DND-41 (cell line): ENCODE measurements at regions not wholly inside any gene's neighbourhood (a gene's known extent, or its start where the extent isn't known, plus 50 kb on each side); places are given as distances from the start of the nearest gene placed in this dataset.

Source experiments
- CTCF ChIP-seq: IDR thresholded peaks from 2 replicates; pipeline ENCODE4 v1.5.1; 2012; ENCODE audit warnings: borderline replicate concordance, low read length, moderate library complexity, mild to moderate bottlenecking; ENCODE audit not compliant: poor library complexity, severe bottlenecking; ENCODE audit errors: extremely low read depth
- EZH2 ChIP-seq: IDR thresholded peaks from 3 replicates; pipeline ENCODE4 v1.6.1; 2012; ENCODE audit warnings: borderline replicate concordance, low read depth, mild to moderate bottlenecking, moderate library complexity, low read length, inconsistent platforms; ENCODE audit not compliant: severe bottlenecking

- no peak for TF ChIP-seq CTCF
- TF ChIP-seq EZH2: no peak
These were observed 1022.2 kb upstream of the GJE1 start for GRCh38 chr6:141110481-141110880.
